ENCODE measurements at regions not wholly inside any gene's neighbourhood (a gene's known extent, or its start where the extent isn't known, plus 50 kb on each side); places are given as distances from the start of the nearest gene placed in this dataset.
"Not testable (repeated sequence)": the region's sequence is repeated elsewhere in the genome, so short reads cannot be mapped to it uniquely, and the experiment has no call there.

DNA sequence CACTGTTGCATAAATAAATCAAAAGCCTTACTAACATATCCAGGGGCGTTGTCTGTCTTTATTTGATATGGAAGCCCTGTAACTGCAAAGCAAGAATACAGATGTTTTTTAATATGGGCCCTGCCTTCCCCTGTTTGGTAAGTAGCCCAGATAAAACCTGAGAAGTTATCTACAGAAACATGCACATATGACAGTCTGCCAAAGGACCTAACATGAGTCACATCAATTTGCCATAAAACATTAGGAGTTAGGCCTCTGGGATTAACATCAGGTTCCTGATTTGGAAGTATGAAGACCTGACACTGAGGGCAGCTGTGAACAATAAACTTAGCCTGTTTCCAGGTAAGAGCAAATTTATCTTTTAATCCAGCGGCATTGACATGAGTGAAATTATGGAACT lies 1588.8 kb downstream of the REEP3 start:
- peak; percentile 31 for DNase-seq (ENCODE audit: unreplicated experiment)
- H3K27me3 Mint-ChIP-seq (ENCODE audit: insufficient read depth, unreplicated experiment) = no peaks in the 10 kb centered on the region
- H3K27ac Mint-ChIP-seq (ENCODE audit: low read depth, unreplicated experiment) = peak overlapping the region; percentile 46
- H3K4me3 Mint-ChIP-seq (ENCODE audit: unreplicated experiment) = no peak overlapping the region
- CTCF ChIA-PET = no interaction called here
- no peaks in the 10 kb centered on the region for H3K36me3 Mint-ChIP-seq (ENCODE audit: insufficient read depth, unreplicated experiment)
- POLR2A ChIA-PET = interaction anchor here (0.6 kb wide), 1 partner anchor 226 kb away, joined by 3 read pairs; no protein-coding TSS in a partner anchor
- peaks cover 7% of the 10 kb centered on the region for H3K9me3 Mint-ChIP-seq (ENCODE audit: unreplicated experiment)
- no TSS peak for BruUV-seq (replicated peaks)
- TF ChIP-seq, protein P1, sequence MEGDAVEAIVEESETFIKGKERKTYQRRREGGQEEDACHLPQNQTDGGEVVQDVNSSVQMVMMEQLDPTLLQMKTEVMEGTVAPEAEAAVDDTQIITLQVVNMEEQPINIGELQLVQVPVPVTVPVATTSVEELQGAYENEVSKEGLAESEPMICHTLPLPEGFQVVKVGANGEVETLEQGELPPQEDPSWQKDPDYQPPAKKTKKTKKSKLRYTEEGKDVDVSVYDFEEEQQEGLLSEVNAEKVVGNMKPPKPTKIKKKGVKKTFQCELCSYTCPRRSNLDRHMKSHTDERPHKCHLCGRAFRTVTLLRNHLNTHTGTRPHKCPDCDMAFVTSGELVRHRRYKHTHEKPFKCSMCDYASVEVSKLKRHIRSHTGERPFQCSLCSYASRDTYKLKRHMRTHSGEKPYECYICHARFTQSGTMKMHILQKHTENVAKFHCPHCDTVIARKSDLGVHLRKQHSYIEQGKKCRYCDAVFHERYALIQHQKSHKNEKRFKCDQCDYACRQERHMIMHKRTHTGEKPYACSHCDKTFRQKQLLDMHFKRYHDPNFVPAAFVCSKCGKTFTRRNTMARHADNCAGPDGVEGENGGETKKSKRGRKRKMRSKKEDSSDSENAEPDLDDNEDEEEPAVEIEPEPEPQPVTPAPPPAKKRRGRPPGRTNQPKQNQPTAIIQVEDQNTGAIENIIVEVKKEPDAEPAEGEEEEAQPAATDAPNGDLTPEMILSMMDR (IDR thresholded peaks at IDR 0.05; ENCODE audit: unreplicated experiment) = no peak
- intact Hi-C loops (cut with micrococcal nuclease) = no loop called here
- H3K4me1 Mint-ChIP-seq (ENCODE audit: insufficient read depth, unreplicated experiment) = peaks cover 20% of the 10 kb centered on the region

DNA sequence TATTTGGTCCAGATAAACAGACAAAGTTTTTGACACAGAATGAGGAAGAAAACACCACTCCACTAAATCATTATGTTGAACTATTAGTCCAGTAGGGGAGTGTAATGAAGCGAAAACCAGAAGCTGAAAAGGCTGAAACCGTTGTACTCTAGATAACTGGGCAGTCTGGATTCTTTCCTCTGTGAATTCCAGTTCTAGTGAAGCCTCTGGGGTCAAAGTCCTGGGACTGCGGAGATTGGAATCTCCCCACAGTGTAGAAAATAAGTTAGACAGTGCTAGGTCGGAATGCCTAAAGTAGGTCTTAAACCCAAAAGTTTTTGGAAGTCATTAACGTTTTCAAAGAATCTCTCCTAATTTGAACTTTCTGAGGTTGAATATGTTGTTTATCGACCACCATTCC lies 1589.9 kb downstream of the REEP3 start:
- H3K4me3 Mint-ChIP-seq (ENCODE audit: unreplicated experiment); POLR2A ChIA-PET; H3K27me3 Mint-ChIP-seq (ENCODE audit: insufficient read depth, unreplicated experiment): not testable (repeated sequence)

DNA sequence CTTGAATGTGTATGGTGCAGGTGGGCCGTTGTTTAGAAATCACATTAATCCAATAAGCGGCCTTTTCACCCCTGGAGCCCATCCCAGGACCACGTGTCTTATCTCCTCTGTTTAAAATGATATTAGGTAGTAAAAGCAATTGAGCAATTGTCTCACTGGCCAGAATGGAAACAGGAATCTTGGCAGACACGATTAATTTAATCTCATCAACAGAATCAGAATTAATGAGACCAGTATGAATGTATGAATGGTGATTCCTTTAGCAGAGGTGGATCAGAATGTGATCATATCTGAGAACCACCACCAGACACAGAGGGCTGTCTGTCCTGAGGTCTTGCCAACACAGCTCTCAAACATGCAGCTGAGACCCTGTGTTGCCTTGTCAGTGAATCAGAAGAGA lies 1591.4 kb downstream of the REEP3 start:
- CTCF ChIA-PET = no interaction called here
- H3K9me3 Mint-ChIP-seq (ENCODE audit: unreplicated experiment) = no peaks in the 10 kb centered on the region
- POLR2A ChIA-PET = no interaction called here
- TF ChIP-seq, protein P1 (IDR thresholded peaks at IDR 0.05; ENCODE audit: unreplicated experiment) = no peak
- H3K4me3 Mint-ChIP-seq (ENCODE audit: unreplicated experiment) = no peak overlapping the region
- H3K4me1 Mint-ChIP-seq (ENCODE audit: insufficient read depth, unreplicated experiment) = peaks cover 20% of the 10 kb centered on the region
- no peaks in the 10 kb centered on the region for H3K36me3 Mint-ChIP-seq (ENCODE audit: insufficient read depth, unreplicated experiment)
- H3K27me3 Mint-ChIP-seq (ENCODE audit: insufficient read depth, unreplicated experiment) = no peaks in the 10 kb centered on the region
- no TSS peak for BruUV-seq (replicated peaks)
- DNase-seq (ENCODE audit: unreplicated experiment) = no peak
- no peak overlapping the region for H3K27ac Mint-ChIP-seq (ENCODE audit: low read depth, unreplicated experiment)
- intact Hi-C loops (cut with micrococcal nuclease) = no loop called here

More for the DNA sequence above, 1589.9 kb downstream of the REEP3 start:
- H3K4me1 Mint-ChIP-seq (ENCODE audit: insufficient read depth, unreplicated experiment) = peaks cover 20% of the 10 kb centered on the region
- DNase-seq (ENCODE audit: unreplicated experiment); H3K27ac Mint-ChIP-seq (ENCODE audit: low read depth, unreplicated experiment); CTCF ChIA-PET; H3K9me3 Mint-ChIP-seq (ENCODE audit: unreplicated experiment); H3K36me3 Mint-ChIP-seq (ENCODE audit: insufficient read depth, unreplicated experiment); BruUV-seq (replicated peaks); intact Hi-C loops (cut with micrococcal nuclease): not testable (repeated sequence)

DNA sequence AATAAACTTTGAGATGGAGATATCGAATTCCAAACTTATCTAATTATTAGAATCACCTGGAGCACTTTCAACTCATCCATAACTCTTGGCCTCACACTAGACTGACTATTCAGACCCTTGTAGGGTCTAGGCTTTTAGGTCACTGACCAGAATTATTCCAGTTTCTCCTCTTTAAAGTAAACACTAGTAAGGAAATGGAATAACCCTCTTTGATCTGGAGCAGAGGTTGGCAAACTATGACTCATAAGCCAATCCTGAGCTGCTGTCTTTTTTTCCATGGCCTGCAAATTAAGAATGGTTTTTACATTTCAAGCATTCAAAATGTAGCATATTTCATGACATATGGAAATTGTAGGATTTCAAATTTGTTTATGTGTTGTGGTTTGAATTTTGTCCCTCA lies 1601.9 kb downstream of the REEP3 start:
- H3K9me3 Mint-ChIP-seq (ENCODE audit: unreplicated experiment) = no peaks in the 10 kb centered on the region
- H3K27ac Mint-ChIP-seq (ENCODE audit: low read depth, unreplicated experiment) = no peak overlapping the region
- ChIA-PET CTCF (no interaction called here), POLR2A (no interaction called here)
- intact Hi-C loops (cut with micrococcal nuclease) = no loop called here
- no peak for DNase-seq (ENCODE audit: unreplicated experiment)
- TF ChIP-seq, protein P1 (IDR thresholded peaks at IDR 0.05; ENCODE audit: unreplicated experiment) = no peak
- H3K4me3 Mint-ChIP-seq (ENCODE audit: unreplicated experiment) = no peak overlapping the region
- no peaks in the 10 kb centered on the region for H3K36me3 Mint-ChIP-seq (ENCODE audit: insufficient read depth, unreplicated experiment)
- no TSS peak for BruUV-seq (replicated peaks)
- H3K27me3 Mint-ChIP-seq (ENCODE audit: insufficient read depth, unreplicated experiment) = no peaks in the 10 kb centered on the region
- H3K4me1 Mint-ChIP-seq (ENCODE audit: insufficient read depth, unreplicated experiment) = no peaks in the 10 kb centered on the region

DNA sequence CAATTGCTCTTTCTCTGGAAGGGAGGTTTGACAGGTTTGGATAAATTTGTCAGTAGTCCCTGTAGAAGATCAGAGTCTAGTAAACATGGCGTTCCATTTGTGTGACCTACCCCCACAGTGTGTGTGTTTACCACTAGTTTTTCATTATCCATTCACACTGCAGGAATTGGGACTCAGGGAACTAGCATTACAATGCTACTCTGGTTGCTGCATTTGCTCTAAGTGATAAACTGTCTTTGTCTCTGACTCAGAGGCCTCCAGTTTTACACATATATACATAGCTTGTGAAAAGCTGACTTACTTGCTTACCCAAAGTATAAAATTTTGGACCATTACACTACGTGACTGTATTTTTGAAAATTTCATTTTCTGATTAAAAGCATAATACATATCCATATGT lies 1604.0 kb downstream of the REEP3 start:
- no peaks in the 10 kb centered on the region for H3K36me3 Mint-ChIP-seq (ENCODE audit: insufficient read depth, unreplicated experiment)
- DNase-seq (ENCODE audit: unreplicated experiment) = no peak
- H3K27ac Mint-ChIP-seq (ENCODE audit: low read depth, unreplicated experiment) = no peak overlapping the region
- ChIA-PET POLR2A (no interaction called here), CTCF (interaction anchor here (1.4 kb wide), 1 partner anchor 12 kb away, joined by 6 read pairs; no protein-coding TSS in a partner anchor)
- intact Hi-C loops (cut with micrococcal nuclease) = no loop called here
- no peaks in the 10 kb centered on the region for H3K4me1 Mint-ChIP-seq (ENCODE audit: insufficient read depth, unreplicated experiment)
- no peaks in the 10 kb centered on the region for H3K9me3 Mint-ChIP-seq (ENCODE audit: unreplicated experiment)
- no TSS peak for BruUV-seq (replicated peaks)
- no peak overlapping the region for H3K4me3 Mint-ChIP-seq (ENCODE audit: unreplicated experiment)
- TF ChIP-seq, protein P1 (IDR thresholded peaks at IDR 0.05; ENCODE audit: unreplicated experiment) = no peak
- H3K27me3 Mint-ChIP-seq (ENCODE audit: insufficient read depth, unreplicated experiment) = no peaks in the 10 kb centered on the region

Measured in MCF 10A (cell line).